ENCODE measurements at regions not wholly inside any gene's neighbourhood (a gene's known extent, or its start where the extent isn't known, plus 50 kb on each side); places are given as distances from the start of the nearest gene placed in this dataset.

DNA sequence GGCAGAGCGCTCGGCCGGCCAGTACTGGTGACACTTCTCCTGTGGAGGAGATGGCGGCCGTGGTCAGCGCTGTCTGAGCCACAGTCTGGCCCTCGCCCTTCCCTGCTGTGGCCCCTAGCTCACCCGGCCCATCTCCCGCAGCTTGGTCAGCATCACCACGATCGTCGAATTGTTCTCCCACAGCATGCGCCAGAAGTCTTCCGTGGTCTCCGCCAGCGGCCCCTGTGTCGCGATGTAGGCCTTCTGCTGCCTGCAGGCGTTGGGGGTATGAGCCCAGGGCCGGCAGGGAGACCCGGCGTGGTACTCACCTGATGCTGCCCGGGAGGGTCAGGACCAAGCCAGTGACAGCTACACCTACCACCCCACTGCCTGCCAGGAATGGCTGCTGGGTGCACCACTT, 130.1 kb downstream of the PTPRS start:
- TF ChIP-seq, protein P1, sequence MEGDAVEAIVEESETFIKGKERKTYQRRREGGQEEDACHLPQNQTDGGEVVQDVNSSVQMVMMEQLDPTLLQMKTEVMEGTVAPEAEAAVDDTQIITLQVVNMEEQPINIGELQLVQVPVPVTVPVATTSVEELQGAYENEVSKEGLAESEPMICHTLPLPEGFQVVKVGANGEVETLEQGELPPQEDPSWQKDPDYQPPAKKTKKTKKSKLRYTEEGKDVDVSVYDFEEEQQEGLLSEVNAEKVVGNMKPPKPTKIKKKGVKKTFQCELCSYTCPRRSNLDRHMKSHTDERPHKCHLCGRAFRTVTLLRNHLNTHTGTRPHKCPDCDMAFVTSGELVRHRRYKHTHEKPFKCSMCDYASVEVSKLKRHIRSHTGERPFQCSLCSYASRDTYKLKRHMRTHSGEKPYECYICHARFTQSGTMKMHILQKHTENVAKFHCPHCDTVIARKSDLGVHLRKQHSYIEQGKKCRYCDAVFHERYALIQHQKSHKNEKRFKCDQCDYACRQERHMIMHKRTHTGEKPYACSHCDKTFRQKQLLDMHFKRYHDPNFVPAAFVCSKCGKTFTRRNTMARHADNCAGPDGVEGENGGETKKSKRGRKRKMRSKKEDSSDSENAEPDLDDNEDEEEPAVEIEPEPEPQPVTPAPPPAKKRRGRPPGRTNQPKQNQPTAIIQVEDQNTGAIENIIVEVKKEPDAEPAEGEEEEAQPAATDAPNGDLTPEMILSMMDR (IDR thresholded peaks at IDR 0.05), result no peak

DNA sequence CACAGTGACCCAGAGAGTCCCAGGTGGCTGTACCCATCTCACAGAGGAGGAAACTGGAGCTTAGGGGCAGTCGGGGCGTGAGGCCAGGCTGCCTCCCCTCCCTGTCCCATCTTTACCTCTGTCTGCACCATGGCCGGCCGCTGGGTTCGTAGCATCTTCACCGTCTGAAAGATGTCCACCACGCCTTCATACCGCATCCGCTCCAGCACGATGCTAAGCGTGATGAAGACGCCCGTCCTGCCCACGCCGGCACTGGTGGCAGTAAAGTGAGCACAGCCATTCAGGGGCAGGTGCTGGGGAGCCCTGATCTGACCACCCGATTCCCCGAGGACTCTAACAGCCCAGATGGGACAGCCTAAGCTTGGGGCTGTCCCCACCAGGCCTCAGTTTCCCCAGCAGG, 132.8 kb downstream of the PTPRS start:
- TF ChIP-seq, protein P1 (IDR thresholded peaks at IDR 0.05), result no peak

DNA sequence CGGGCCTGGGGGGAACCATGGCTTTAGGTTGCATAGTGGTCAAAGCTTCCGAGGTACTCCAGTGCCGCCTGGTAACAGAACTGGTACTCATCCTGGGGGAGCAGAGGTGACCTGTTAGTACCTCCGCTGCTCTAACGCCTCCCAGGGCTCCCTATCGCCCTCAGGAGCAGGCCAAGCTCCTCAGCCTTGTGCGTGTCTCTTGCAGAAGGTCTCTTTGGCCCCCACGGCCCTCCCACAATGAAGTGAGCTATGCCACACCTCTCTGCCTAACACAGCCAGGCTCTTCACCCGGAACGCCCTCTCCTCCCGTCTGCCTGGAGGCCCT, 133.9 kb downstream of the PTPRS start:
- TF ChIP-seq, protein P1 (IDR thresholded peaks at IDR 0.05), result no peak

DNA sequence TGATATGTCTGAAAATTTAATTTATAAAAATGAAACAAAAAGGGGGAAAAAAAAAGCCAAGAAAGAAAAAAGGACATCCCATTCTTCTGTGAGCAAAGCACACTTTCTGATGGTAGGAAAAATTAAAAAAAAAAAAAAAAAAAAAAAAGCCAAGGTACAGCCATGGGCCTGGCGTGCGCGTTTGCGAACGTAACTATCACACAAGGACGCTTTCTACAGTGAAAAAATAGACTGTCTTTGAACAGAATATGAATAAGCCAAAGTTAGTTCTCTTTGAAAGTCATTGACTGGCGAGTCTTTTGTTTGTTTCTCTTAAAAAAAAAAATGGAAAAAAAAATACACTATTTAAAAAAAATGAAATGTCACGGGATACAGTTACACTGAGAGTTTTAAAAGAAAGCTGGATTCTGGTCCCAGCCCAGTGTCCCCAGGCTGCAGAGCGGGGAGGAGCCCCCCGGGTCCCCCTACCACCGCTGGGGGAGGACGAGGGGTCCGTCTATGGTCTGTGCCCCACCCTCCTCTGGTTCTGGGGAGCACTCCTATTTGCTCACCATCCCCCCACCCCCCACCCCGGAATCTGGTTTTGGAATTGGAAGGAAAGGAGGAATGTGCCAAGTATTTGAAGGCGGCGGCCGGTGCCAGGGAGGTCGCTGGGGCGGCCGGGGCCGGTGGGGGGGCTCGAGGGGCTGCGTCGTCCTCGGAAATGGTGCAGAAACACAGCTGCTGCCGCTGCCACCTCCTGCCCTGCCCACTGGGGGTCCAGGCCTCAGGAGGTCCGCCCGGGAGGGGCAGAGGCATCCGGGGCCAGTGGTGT, 134.5 kb downstream of the PTPRS start:
- TF ChIP-seq, protein P1 (IDR thresholded peaks at IDR 0.05), result no peak

DNA sequence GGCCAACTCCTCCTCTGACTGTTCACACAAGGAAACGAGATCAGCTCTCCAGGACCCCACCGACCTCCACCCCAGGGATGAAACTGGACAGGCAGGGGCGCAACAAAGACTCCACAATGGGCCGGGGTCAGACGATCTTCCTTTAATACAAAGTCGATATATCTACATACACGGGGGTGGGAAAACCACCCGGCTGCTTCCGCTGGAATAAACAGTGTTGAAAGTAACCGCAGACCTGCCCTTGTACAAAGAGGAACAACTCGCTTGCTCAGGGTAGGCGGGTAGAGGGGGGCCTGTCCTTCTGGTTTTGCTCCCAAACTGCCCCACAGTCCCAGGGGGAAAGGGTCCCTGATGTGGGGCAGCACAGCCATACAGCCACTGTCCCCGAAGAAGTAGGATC, 135.2 kb downstream of the PTPRS start:
- TF ChIP-seq, protein P1 (IDR thresholded peaks at IDR 0.05), result no peak

DNA sequence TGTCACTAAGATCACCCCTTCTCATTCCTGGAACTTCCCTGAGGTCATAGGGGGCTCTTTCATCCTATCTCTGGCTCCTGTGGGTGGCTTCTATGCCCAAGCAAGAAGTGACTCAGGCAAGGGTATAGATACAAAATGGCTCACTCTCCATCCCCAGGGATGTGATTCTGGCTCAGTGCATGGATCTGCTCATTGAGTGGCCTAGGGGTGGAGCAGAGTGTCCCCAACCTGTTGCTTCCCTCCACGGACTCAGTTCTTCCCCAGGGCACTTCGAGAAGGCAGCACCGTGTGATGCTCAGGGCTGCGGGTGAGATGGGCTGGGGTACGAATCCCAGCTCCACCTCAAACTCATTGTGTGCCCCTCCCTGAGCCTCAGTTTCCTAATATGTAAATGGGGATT, 136.4 kb downstream of the PTPRS start:
- TF ChIP-seq, protein P1 (IDR thresholded peaks at IDR 0.05), result no peak

Measured in LNCAP (cell line).